ENCODE measurements at regions not wholly inside any gene's neighbourhood (a gene's known extent, or its start where the extent isn't known, plus 50 kb on each side); places are given as distances from the start of the nearest gene placed in this dataset.
"Not testable (repeated sequence)": the region's sequence is repeated elsewhere in the genome, so short reads cannot be mapped to it uniquely, and the experiment has no call there.

DNA sequence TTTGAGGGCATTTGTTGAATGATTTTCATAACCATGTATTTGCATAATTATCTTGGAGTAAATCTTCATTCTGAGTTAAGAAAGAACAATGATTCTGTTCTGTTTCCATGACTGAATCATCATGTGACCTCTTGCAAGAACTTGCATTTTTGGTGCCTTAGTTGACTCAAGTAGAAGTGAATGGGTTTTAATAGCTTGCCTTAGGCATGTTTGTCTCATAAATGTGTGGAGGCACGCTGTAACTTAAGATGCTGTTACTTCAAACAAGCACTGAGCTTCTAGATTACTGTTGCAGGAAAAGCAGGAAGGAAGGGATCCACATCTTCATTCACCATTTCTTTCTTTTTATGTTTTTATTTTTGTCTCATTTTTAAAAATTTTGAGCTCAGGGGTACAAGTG is 875.8 kb downstream of the PRIM2 start:
- TF ChIP-seq, protein P1, sequence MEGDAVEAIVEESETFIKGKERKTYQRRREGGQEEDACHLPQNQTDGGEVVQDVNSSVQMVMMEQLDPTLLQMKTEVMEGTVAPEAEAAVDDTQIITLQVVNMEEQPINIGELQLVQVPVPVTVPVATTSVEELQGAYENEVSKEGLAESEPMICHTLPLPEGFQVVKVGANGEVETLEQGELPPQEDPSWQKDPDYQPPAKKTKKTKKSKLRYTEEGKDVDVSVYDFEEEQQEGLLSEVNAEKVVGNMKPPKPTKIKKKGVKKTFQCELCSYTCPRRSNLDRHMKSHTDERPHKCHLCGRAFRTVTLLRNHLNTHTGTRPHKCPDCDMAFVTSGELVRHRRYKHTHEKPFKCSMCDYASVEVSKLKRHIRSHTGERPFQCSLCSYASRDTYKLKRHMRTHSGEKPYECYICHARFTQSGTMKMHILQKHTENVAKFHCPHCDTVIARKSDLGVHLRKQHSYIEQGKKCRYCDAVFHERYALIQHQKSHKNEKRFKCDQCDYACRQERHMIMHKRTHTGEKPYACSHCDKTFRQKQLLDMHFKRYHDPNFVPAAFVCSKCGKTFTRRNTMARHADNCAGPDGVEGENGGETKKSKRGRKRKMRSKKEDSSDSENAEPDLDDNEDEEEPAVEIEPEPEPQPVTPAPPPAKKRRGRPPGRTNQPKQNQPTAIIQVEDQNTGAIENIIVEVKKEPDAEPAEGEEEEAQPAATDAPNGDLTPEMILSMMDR (conservative IDR thresholded peaks at IDR 0.05 in 1 of 2, IDR thresholded peaks at IDR 0.05 in 1 of 2; ENCODE audit: extremely low read depth in 1 of 2, insufficient read depth in 1 of 2, low read depth in 1 of 2, low read length in 2 of 2) = not testable (repeated sequence)
- not testable (repeated sequence) for TF ChIP-seq EZH2 (IDR thresholded peaks at IDR 0.05; ENCODE audit: borderline replicate concordance, low read length)
